ENCODE measurements at regions not wholly inside any gene's neighbourhood (a gene's known extent, or its start where the extent isn't known, plus 50 kb on each side); places are given as distances from the start of the nearest gene placed in this dataset.

DNA sequence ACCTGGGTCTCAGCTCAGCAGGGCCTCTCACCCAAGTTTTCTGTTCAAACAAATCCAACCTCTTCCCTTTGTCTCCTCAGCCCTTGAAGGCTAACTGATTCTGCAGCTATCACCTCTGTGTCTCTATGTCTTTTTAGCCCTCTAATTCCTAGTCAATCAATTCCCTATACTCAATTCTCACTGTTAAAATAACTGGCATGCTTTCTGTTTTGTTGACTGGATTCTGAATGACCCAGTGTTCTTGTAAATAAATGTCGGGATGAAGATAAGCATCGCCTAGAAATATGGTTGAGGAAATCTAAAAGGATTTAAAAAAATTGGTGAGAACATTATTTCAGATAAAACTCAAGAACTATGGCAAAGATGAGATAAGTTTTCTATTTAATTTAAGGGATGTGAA is 210.2 kb downstream of the ICE1 start:
- Histone ChIP-seq H3K36me3 (ENCODE audit: control insufficient read depth, insufficient read depth, low read length) (no peaks in the 10 kb centered on the region), H3K4me3 (replicated peaks; ENCODE audit: low read depth, low read length) (no peak overlapping the region), H3K27me3 (replicated peaks; ENCODE audit: control insufficient read depth, insufficient read depth, low read length) (no peaks in the 10 kb centered on the region; the same call in 1 of the 2 replicates)
- no peak for DNase-seq (ENCODE audit: extremely low read depth, insufficient read length)
- no peak for TF ChIP-seq CTCF (IDR thresholded peaks at IDR 0.05; ENCODE audit: insufficient read depth, low read length, poor library complexity, severe bottlenecking)

DNA sequence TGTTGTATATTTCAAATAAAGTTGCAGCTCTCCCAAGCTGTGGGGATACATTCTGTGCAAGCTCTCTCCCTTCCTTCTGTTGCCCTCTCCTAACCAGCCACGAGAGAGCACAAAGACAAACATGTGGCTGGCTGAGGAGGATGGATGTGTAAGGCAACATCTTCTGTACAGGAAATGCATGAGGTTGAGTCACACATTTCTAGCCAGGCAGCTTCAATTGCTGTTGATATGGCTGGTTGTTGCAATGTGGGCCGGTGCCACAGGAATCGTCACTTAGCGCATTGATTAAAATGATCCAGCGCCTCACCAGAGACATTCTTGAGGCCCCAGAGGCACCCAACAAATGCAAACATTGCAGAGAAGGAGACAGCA is 207.1 kb downstream of the ICE1 start:
- no peaks in the 10 kb centered on the region for H3K27me3 ChIP-seq (replicated peaks; ENCODE audit: control insufficient read depth, insufficient read depth, low read length)
- no peak for DNase-seq (ENCODE audit: extremely low read depth, insufficient read length)
- H3K36me3 ChIP-seq (ENCODE audit: control insufficient read depth, insufficient read depth, low read length), result no peaks in the 10 kb centered on the region
- no peak overlapping the region for H3K4me3 ChIP-seq (replicated peaks; ENCODE audit: low read depth, low read length)
- no peak for TF ChIP-seq CTCF (IDR thresholded peaks at IDR 0.05; ENCODE audit: insufficient read depth, low read length, poor library complexity, severe bottlenecking)

GRCh38 chr5:5628866-5629606 is 206.6 kb downstream of the ICE1 start:
- Histone ChIP-seq H3K27me3 (replicated peaks; ENCODE audit: control insufficient read depth, insufficient read depth, low read length) (no peaks in the 10 kb centered on the region), H3K4me3 (replicated peaks; ENCODE audit: low read depth, low read length) (no peak overlapping the region), H3K36me3 (ENCODE audit: control insufficient read depth, insufficient read depth, low read length) (no peaks in the 10 kb centered on the region)
- DNase-seq (ENCODE audit: extremely low read depth, insufficient read length), result no peak
- TF ChIP-seq CTCF (IDR thresholded peaks at IDR 0.05; ENCODE audit: insufficient read depth, low read length, poor library complexity, severe bottlenecking), result no peak

- H3K36me3 ChIP-seq (ENCODE audit: control insufficient read depth, insufficient read depth, low read length), result no peaks in the 10 kb centered on the region
- no peak for DNase-seq (ENCODE audit: extremely low read depth, insufficient read length)
- TF ChIP-seq CTCF (IDR thresholded peaks at IDR 0.05; ENCODE audit: insufficient read depth, low read length, poor library complexity, severe bottlenecking), result no peak
- no peak overlapping the region for H3K4me3 ChIP-seq (replicated peaks; ENCODE audit: low read depth, low read length)
- H3K27me3 ChIP-seq (replicated peaks; ENCODE audit: control insufficient read depth, insufficient read depth, low read length), result no peaks in the 10 kb centered on the region
These were observed 203.9 kb downstream of the ICE1 start for GRCh38 chr5:5626412-5626811.

DNA sequence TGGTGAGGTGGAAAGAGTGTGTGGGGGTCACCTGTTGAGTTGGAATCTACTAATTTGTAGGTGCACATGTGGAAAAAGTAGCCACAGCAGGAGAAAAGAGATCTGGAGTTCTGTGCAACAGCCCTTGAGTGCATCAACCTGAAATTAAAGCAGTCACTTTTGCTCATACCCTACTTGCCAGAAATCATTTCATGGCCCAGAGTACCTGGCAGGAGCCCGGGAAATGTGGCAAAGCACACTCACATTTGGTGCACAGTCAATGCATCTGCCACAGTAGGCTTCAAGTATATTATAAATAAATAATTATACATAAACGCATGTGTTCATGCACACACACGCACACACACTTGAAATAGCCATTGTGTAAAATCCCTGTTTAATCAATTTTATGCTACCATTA is 203.0 kb downstream of the ICE1 start:
- H3K27me3 ChIP-seq (replicated peaks; ENCODE audit: control insufficient read depth, insufficient read depth, low read length), result no peaks in the 10 kb centered on the region
- no peaks in the 10 kb centered on the region for H3K36me3 ChIP-seq (ENCODE audit: control insufficient read depth, insufficient read depth, low read length)
- H3K4me3 ChIP-seq (replicated peaks; ENCODE audit: low read depth, low read length), result no peak overlapping the region
- TF ChIP-seq CTCF (IDR thresholded peaks at IDR 0.05; ENCODE audit: insufficient read depth, low read length, poor library complexity, severe bottlenecking), result no peak
- DNase-seq (ENCODE audit: extremely low read depth, insufficient read length), result no peak

DNA sequence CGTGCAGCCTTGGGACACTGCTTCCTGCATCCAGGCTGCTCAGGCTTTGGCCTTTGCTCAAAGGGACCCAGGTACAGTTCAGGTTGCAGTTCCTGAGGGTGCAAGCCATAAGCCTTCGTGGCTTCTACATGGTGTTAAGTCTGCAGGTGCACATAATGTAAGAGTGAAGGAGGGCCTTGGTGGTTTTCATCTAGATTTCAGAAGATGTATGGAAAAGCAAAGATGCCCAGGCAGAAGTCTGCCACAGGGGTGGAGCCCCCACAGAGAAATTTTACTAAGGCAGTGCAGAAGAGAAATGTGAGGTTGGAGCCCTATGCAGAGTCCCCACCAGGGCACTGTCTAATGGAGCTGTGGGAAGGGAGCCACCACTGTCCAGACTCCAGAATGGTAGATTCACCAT is 200.9 kb downstream of the ICE1 start:
- TF ChIP-seq CTCF (IDR thresholded peaks at IDR 0.05; ENCODE audit: insufficient read depth, low read length, poor library complexity, severe bottlenecking), result no peak
- no peaks in the 10 kb centered on the region for H3K36me3 ChIP-seq (ENCODE audit: control insufficient read depth, insufficient read depth, low read length)
- H3K4me3 ChIP-seq (replicated peaks; ENCODE audit: low read depth, low read length), result no peak overlapping the region
- H3K27me3 ChIP-seq (replicated peaks; ENCODE audit: control insufficient read depth, insufficient read depth, low read length), result no peaks in the 10 kb centered on the region
- DNase-seq (ENCODE audit: extremely low read depth, insufficient read length), result no peak
